Common myeloid progenitor, CD34-positive (primary cell): ENCODE measurements at regions not wholly inside any gene's neighbourhood (a gene's known extent, or its start where the extent isn't known, plus 50 kb on each side); places are given as distances from the start of the nearest gene placed in this dataset.

Experiments
- CTCF ChIA-PET: fragments of 350-600 bp; sonication (Branson Sonifier 250); formaldehyde crosslinking; loops from one replicate; lab custom pipeline; 2021; ENCODE audit warnings: antibody characterized with exemption; lab: Charles Lee
- POLR2A ChIA-PET: fragments of 350-600 bp; sonication (Branson Sonifier 250); formaldehyde crosslinking; loops from one replicate; lab custom pipeline; 2021; ENCODE audit warnings: antibody characterized with exemption; lab: Charles Lee
- DNase-seq, 3 donors: peaks; one replicate each; pipeline versions ENCODE4 v3.0.0 to v3.0.0-alpha.2; 2013
- H3K27ac ChIP-seq, 2 experiments: 1 replicate in 1 of 2; 2 replicates in 1 of 2; pipeline ENCODE4 v1.7.0; 2013; ENCODE audit warnings: inconsistent platforms in 2 of 2, low read length in 2 of 2, mild to moderate bottlenecking in 2 of 2, low read depth in 1 of 2, moderate library complexity in 1 of 2; ENCODE audit not compliant: severe bottlenecking in 2 of 2, insufficient read depth in 1 of 2, poor library complexity in 1 of 2
- H3K27me3 ChIP-seq, 5 experiments: replicated peaks in 2 of 5; 1 replicate in 3 of 5; 2 replicates in 2 of 5; pipeline versions ENCODE4 v1.6.1 to v1.7.0; 2013; ENCODE audit warnings: low read length in 4 of 5, mild to moderate bottlenecking in 2 of 5, moderate library complexity in 2 of 5, inconsistent platforms in 1 of 5; ENCODE audit not compliant: insufficient read depth in 5 of 5, control insufficient read depth in 4 of 5
- H3K36me3 ChIP-seq, 4 experiments: 1 replicate in 2 of 4; 2 replicates in 2 of 4; pipeline versions ENCODE4 v1.6.1 to v1.7.0; 2013; ENCODE audit warnings: low read length in 3 of 4, control low read depth in 1 of 4, mild to moderate bottlenecking in 1 of 4; ENCODE audit not compliant: control insufficient read depth in 4 of 4, insufficient read depth in 4 of 4
- H3K4me1 ChIP-seq, 4 experiments: 1 replicate in 3 of 4; 2 replicates in 1 of 4; pipeline versions ENCODE4 v1.6.1 to v1.7.1; 2013; ENCODE audit warnings: low read length in 3 of 4, mild to moderate bottlenecking in 3 of 4, control low read depth in 1 of 4, inconsistent platforms in 1 of 4, moderate library complexity in 1 of 4; ENCODE audit not compliant: control insufficient read depth in 4 of 4, insufficient read depth in 4 of 4; ENCODE audit errors: control extremely low read depth in 1 of 4
- H3K4me3 ChIP-seq, 7 experiments: 1 replicate in 4 of 7; 2 replicates in 3 of 7; pipeline versions ENCODE4 v1.5.1 to v1.7.0; 2013; ENCODE audit warnings: mild to moderate bottlenecking in 7 of 7, low read length in 6 of 7, moderate library complexity in 6 of 7, inconsistent platforms in 2 of 7, low read depth in 2 of 7, control low read depth in 1 of 7; ENCODE audit not compliant: insufficient read depth in 4 of 7, control insufficient read depth in 1 of 7; ENCODE audit errors: extremely low read depth in 1 of 7
- H3K9me3 ChIP-seq, 5 experiments: 1 replicate in 4 of 5; 2 replicates in 1 of 5; pipeline versions ENCODE4 v1.6.1 to v1.7.1; 2013; ENCODE audit warnings: low read length in 4 of 5, mild to moderate bottlenecking in 2 of 5, inconsistent platforms in 1 of 5, low read depth in 1 of 5, moderate library complexity in 1 of 5; ENCODE audit not compliant: control insufficient read depth in 4 of 5, insufficient read depth in 2 of 5; ENCODE audit errors: control extremely low read depth in 1 of 5
- WGBS: methylation state at CpG from one replicate; pipeline ENCODE4 v1.1.5; 2013; ENCODE audit not compliant: insufficient coverage; 5-methylcytosine and 5-hydroxymethylcytosine counted together

DNA sequence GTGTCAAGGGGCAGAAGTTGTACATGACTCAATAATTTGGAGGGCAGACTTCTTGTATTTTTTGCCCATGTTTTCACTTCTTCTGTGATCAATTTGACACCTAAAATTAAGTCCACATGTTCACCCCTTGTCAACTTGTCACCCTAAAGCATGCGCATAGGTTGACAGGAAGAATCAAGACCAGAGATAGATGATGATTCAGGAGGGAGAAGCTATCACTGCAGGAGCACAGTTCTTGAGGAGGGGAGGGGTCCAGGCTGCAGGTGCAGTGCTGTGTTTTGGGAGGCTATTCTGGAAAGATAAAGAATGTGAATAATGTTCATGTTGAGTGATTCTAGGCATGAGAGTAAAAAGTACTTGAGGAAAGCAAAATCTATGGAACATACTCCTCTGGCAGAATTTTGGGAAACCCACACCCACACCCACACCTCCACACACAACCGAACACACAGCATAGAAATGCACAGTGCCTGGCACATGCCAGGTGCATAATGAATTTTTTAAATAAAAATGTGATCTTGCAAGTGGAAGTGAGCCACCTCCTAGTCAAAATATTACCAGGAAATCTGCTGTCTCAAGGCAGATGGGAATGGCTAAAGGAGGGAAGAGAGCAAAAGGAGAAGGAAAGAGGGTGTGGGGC is 249.2 kb upstream of the MEX3C start:
- 100% methylated on average over 1 of the region's 2 CpGs for WGBS
- H3K36me3 ChIP-seq = no peaks in the 10 kb centered on the region
- no peak for DNase-seq
- ChIA-PET POLR2A (no interaction called here), CTCF (no interaction called here)
- no peaks in the 10 kb centered on the region for H3K9me3 ChIP-seq
- H3K4me1 ChIP-seq = no peaks in the 10 kb centered on the region
- no peak overlapping the region for H3K27ac ChIP-seq
- peaks cover 0 to 4% (median 0%) of the 10 kb centered on the region in 5 experiments for H3K27me3 ChIP-seq
- H3K4me3 ChIP-seq = no peak overlapping the region

DNA sequence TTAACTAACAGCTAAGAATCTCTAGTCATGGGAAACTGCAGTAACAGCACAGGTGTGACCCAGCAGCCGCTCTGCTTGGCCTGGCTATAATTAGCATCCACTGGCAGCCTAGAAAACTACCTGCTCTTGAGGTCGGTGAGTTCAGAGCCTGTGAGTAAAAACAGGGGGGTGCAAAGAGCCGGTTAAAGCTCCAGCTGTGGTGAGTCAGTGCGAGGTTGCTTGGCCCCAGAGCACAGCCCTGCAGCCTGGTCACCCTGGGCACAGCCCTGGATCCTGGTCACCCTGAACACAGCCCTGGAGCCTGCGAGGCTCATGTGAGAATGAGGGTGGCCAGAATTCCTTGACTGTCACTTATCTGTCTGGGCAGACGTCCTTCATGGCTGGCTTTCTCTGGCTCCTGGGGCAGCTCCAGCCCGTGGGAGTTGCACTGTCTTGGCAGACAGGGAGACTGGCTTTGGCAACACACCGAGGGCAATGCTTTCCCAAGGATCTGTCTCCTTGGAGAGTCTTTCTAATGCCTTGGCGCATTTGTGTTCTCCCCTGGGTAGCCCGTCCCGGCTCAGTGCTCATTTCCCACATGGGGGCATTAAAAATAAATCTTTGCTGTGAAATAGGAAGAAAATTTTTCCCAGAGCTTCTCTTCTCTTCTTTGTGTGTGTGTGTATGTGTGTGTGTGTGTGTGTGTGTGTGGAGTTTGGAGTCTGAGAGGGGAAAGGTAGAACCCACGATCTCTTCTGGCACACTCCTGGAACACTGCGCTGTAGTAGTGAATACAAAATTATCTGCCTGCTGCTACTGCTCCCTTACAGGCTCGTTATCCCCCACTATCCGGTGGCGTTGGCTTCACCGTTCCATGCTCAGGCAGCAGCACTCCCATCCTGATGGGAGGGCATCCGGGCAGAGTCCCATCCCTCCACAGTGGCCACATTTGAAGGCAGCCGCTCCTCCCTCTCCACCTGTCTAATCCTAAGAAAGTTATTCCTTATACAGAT is 250.2 kb upstream of the MEX3C start:
- H3K9me3 ChIP-seq = no peaks in the 10 kb centered on the region
- no peaks in the 10 kb centered on the region for H3K36me3 ChIP-seq
- no peak overlapping the region for H3K27ac ChIP-seq
- no peaks in the 10 kb centered on the region for H3K4me1 ChIP-seq
- no peak overlapping the region for H3K4me3 ChIP-seq
- ChIA-PET POLR2A (interaction anchor here (0.6 kb wide), 1 partner anchor 176 kb away, joined by 3 read pairs; no protein-coding TSS in a partner anchor), CTCF (no interaction called here)
- DNase-seq = no peak
- 76% methylated on average over 14 of the region's 19 CpGs for WGBS
- peaks cover 0 to 4% (median 0%) of the 10 kb centered on the region in 5 experiments for H3K27me3 ChIP-seq

DNA sequence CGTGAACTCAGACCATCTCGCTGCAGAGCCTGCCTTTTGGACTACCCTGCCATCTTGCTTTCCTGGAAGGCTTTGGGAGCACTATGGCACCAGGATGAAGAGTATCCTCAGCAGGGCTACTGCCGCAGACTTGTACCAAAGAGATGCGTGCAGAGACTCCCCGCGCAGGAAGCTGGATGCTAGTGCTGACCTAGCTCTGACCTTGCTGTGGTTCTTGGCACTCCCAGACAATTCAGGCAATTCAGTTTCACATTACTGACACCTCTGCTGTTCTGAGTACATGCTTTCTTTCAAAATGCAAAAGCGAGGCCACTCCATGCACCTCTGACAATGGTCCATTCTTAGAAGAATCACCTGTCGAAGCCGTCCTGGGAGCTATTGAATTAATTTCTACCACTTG is 251.5 kb upstream of the MEX3C start:
- CTCF ChIA-PET = no interaction called here
- Histone ChIP-seq H3K4me3 (no peak overlapping the region), H3K27me3 (peaks cover 0 to 2% (median 0%) of the 10 kb centered on the region in 5 experiments), H3K36me3 (no peaks in the 10 kb centered on the region), H3K27ac (no peak overlapping the region), H3K4me1 (no peaks in the 10 kb centered on the region), H3K9me3 (no peaks in the 10 kb centered on the region)
- POLR2A ChIA-PET = no interaction called here
- WGBS = 96% methylated on average over 9 of the region's 9 CpGs
- no peak for DNase-seq

GRCh38 chr18:51453594-51453993 is 256.1 kb upstream of the MEX3C start:
- no peak for DNase-seq
- Histone ChIP-seq H3K36me3 (no peaks in the 10 kb centered on the region), H3K4me1 (no peaks in the 10 kb centered on the region), H3K9me3 (no peaks in the 10 kb centered on the region), H3K4me3 (no peak overlapping the region), H3K27me3 (peaks cover 0 to 2% (median 0%) of the 10 kb centered on the region in 5 experiments), H3K27ac (no peak overlapping the region)
- WGBS = no CpG with 5 or more reads among the region's 3 CpGs
- POLR2A ChIA-PET = no interaction called here
- CTCF ChIA-PET = no interaction called here

- ChIA-PET POLR2A (no interaction called here), CTCF (no interaction called here)
- Histone ChIP-seq H3K4me1 (no peaks in the 10 kb centered on the region), H3K27me3 (peaks cover 0 to 2% (median 0%) of the 10 kb centered on the region in 5 experiments), H3K4me3 (no peak overlapping the region), H3K9me3 (no peaks in the 10 kb centered on the region), H3K36me3 (no peaks in the 10 kb centered on the region), H3K27ac (no peak overlapping the region)
- no peak for DNase-seq
- WGBS = no CpG with 5 or more reads among the region's 1 CpG
Observed at GRCh38 chr18:51458861-51459260, 261.4 kb upstream of the MEX3C start.

DNA sequence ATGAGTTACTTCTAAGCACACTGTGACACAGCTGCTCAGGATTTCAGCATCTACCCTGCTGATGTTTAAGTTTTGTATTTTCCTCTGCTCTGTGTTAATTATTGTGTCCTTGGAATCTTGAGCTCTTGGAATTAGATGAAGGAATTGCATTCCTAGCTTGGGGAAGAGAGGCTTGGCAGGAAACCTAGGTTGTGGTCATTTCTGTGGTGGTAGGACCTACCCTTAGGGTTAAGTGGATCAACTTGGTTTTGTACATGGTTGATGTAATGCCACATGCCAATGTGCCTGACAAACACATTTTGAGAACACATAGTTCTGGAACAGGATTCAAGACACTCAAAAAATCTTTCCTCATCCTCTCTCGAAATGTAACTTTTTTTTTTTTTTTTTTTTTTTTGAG is 264.5 kb upstream of the MEX3C start:
- Histone ChIP-seq H3K36me3 (no peaks in the 10 kb centered on the region), H3K4me1 (no peaks in the 10 kb centered on the region), H3K9me3 (no peaks in the 10 kb centered on the region), H3K27ac (no peak overlapping the region), H3K27me3 (peaks cover 0 to 2% (median 0%) of the 10 kb centered on the region in 5 experiments), H3K4me3 (no peak overlapping the region)
- DNase-seq = no peak
- CTCF ChIA-PET = interaction anchor here (1.6 kb wide), 1 partner anchor 31 kb away, joined by 3 read pairs; no protein-coding TSS in a partner anchor
- WGBS = 100% methylated on average over 1 of the region's 1 CpG
- POLR2A ChIA-PET = no interaction called here
